ENCODE measurements at regions not wholly inside any gene's neighbourhood (a gene's known extent, or its start where the extent isn't known, plus 50 kb on each side); places are given as distances from the start of the nearest gene placed in this dataset.

- no peaks in the 10 kb centered on the region for H3K36me3 ChIP-seq
- peaks cover 0 to 22% (median 11%) of the 10 kb centered on the region in 12 donors for H3K9me3 ChIP-seq
- TF ChIP-seq POLR2A (IDR thresholded peaks at IDR 0.05) (no peak), CTCF (IDR thresholded peaks at IDR 0.05) (no peak)
- no peaks in the 10 kb centered on the region for H3K4me1 ChIP-seq
- H3K27me3 ChIP-seq = no peaks in the 10 kb centered on the region
- ATAC-seq (no peak), DNase-seq (no peak)
- 74 to 93% (median 90%) methylated on average over 1 of the region's 1 CpG for WGBS, 4 donors
- intact Hi-C loops (cut with DNase I) = no loop called here
- no peak overlapping the region for H3K4me3 ChIP-seq
- H3K27ac ChIP-seq = no peak overlapping the region
Measured at GRCh38 chr10:52665821-52666220, 106.8 kb downstream of the MBL2 start.

- WGBS, 4 donors = 75 to 88% (median 80%) methylated on average over 1 of the region's 1 CpG
- intact Hi-C loops (cut with DNase I) = no loop called here
- Histone ChIP-seq H3K27me3 (no peaks in the 10 kb centered on the region), H3K36me3 (no peaks in the 10 kb centered on the region), H3K9me3 (peaks cover 0 to 22% (median 11%) of the 10 kb centered on the region in 12 donors), H3K4me1 (no peaks in the 10 kb centered on the region), H3K4me3 (no peak overlapping the region), H3K27ac (no peak overlapping the region)
- DNase-seq (no peak), ATAC-seq (no peak)
- no peak for TF ChIP-seq CTCF (IDR thresholded peaks at IDR 0.05)
- TF ChIP-seq POLR2A (IDR thresholded peaks at IDR 0.05) = no peak
Measured at GRCh38 chr10:52666931-52667330, 105.7 kb downstream of the MBL2 start.

- H3K4me3 ChIP-seq = no peak overlapping the region
- WGBS, 4 donors = 36 to 50% (median 45%) methylated on average over 2 of the region's 2 CpGs
- TF ChIP-seq POLR2A (IDR thresholded peaks at IDR 0.05) = no peak
- no peak for TF ChIP-seq CTCF (IDR thresholded peaks at IDR 0.05)
- H3K36me3 ChIP-seq = no peaks in the 10 kb centered on the region
- peaks cover 0 to 22% (median 11%) of the 10 kb centered on the region in 12 donors for H3K9me3 ChIP-seq
- intact Hi-C loops (cut with DNase I) = no loop called here
- ATAC-seq = no peak
- H3K27ac ChIP-seq = no peak overlapping the region
- no peak for DNase-seq
- H3K27me3 ChIP-seq = no peaks in the 10 kb centered on the region
- H3K4me1 ChIP-seq = no peaks in the 10 kb centered on the region
Measured at GRCh38 chr10:52668024-52668423, 104.6 kb downstream of the MBL2 start.

- 72 to 85% (median 82%) methylated on average over 1 of the region's 1 CpG for WGBS, 4 donors
- H3K4me3 ChIP-seq = no peak overlapping the region
- no peaks in the 10 kb centered on the region for H3K36me3 ChIP-seq
- no peak for TF ChIP-seq POLR2A (IDR thresholded peaks at IDR 0.05)
- TF ChIP-seq CTCF (IDR thresholded peaks at IDR 0.05) = no peak
- H3K27ac ChIP-seq = no peak overlapping the region
- ATAC-seq = no peak
- no peaks in the 10 kb centered on the region for H3K27me3 ChIP-seq
- no peak for DNase-seq
- intact Hi-C loops (cut with DNase I) = no loop called here
- H3K4me1 ChIP-seq = no peaks in the 10 kb centered on the region
- H3K9me3 ChIP-seq = peaks cover 0 to 4% (median 0%) of the 10 kb centered on the region in 12 donors
Measured at GRCh38 chr10:52672880-52673279, 99.7 kb downstream of the MBL2 start.
